CD4-positive, alpha-beta T cell treated with Interleukin-6 for 4 hours (primary cell): ENCODE measurements at regions not wholly inside any gene's neighbourhood (a gene's known extent, or its start where the extent isn't known, plus 50 kb on each side); places are given as distances from the start of the nearest gene placed in this dataset.

Source experiments
- DNase-seq: peaks from one replicate; pipeline ENCODE4 v3.0.0-alpha.2; 2020; ENCODE audit warnings: mixed read lengths

GRCh38 chr16:86166414-86166813 is 267.5 kb downstream of the IRF8 start:
- DNase-seq, result no peak

- DNase-seq, result no peak
These were observed 268.1 kb downstream of the IRF8 start for GRCh38 chr16:86167061-86167460.

GRCh38 chr16:86170720-86171119 is 271.8 kb downstream of the IRF8 start:
- no peak for DNase-seq

- DNase-seq, result no peak
These were observed 272.4 kb downstream of the IRF8 start for GRCh38 chr16:86171329-86171728.

GRCh38 chr16:86175816-86176215 is 276.9 kb downstream of the IRF8 start:
- no peak for DNase-seq

GRCh38 chr16:86176462-86176861 is 277.5 kb downstream of the IRF8 start:
- DNase-seq, result no peak

GRCh38 chr16:86180244-86180643 is 281.3 kb downstream of the IRF8 start:
- DNase-seq, result no peak

- no peak for DNase-seq
These were observed 281.8 kb downstream of the IRF8 start for GRCh38 chr16:86180780-86181179.

GRCh38 chr16:86181526-86181925 is 282.6 kb downstream of the IRF8 start:
- no peak for DNase-seq

GRCh38 chr16:86184185-86184584 is 285.2 kb downstream of the IRF8 start:
- no peak for DNase-seq

- DNase-seq, result no peak
These were observed 286.1 kb downstream of the IRF8 start for GRCh38 chr16:86185089-86185488.

- DNase-seq, result no peak
These were observed 287.4 kb downstream of the IRF8 start for GRCh38 chr16:86186313-86186712.

GRCh38 chr16:86189934-86190333 is 291.0 kb downstream of the IRF8 start:
- no peak for DNase-seq

GRCh38 chr16:86191663-86192062 is 292.7 kb downstream of the IRF8 start:
- DNase-seq, result no peak

- DNase-seq, result no peak
These were observed 294.7 kb downstream of the IRF8 start for GRCh38 chr16:86193528-86194193.

- DNase-seq, result no peak
These were observed 297.1 kb downstream of the IRF8 start for GRCh38 chr16:86195863-86196630.

- no peak for DNase-seq
These were observed 297.9 kb downstream of the IRF8 start for GRCh38 chr16:86196687-86197391.

GRCh38 chr16:86198206-86199118 is 299.5 kb downstream of the IRF8 start:
- DNase-seq, result no peak

- DNase-seq, result no peak
These were observed 300.2 kb downstream of the IRF8 start for GRCh38 chr16:86199182-86199581.

- no peak for DNase-seq
These were observed 301.1 kb downstream of the IRF8 start for GRCh38 chr16:86199871-86200695.

- no peak for DNase-seq
These were observed 301.8 kb downstream of the IRF8 start for GRCh38 chr16:86200722-86201121.

GRCh38 chr16:86201746-86202145 is 302.8 kb downstream of the IRF8 start:
- no peak for DNase-seq
